Activated T-helper 2 cell treated with anti-CD3 and anti-CD28 coated beads, Interferon-gamma antibody, Interleukin-2, Interleukin-4, amounts not matched to agents 10 μg/mL and 5 μg/mL and 100 μg/mL, durations not matched to agents 14 hours and 24 hours and 36 hours (primary cell): ENCODE measurements at regions not wholly inside any gene's neighbourhood (a gene's known extent, or its start where the extent isn't known, plus 50 kb on each side); places are given as distances from the start of the nearest gene placed in this dataset.
"Not testable (repeated sequence)": the region's sequence is repeated elsewhere in the genome, so short reads cannot be mapped to it uniquely, and the experiment has no call there.

Experiments used
- DNase-seq: peaks from one replicate; pipeline ENCODE4 v3.0.0; 2021; ENCODE audit warnings: low spot score
- H3K27ac Mint-ChIP-seq: one replicate; pipeline ENCODE4 v1.8.0; 2021; ENCODE audit warnings: mixed read lengths
- H3K27me3 Mint-ChIP-seq: one replicate; pipeline ENCODE4 v1.8.0; 2021; ENCODE audit warnings: low read depth, mixed read lengths
- H3K36me3 Mint-ChIP-seq: one replicate; pipeline ENCODE4 v1.8.0; 2021; ENCODE audit warnings: low read depth, mixed read lengths
- H3K4me1 Mint-ChIP-seq: one replicate; pipeline ENCODE4 v1.8.0; 2021; ENCODE audit warnings: low read depth, mixed read lengths
- H3K4me3 Mint-ChIP-seq: one replicate; pipeline ENCODE4 v1.8.0; 2021; ENCODE audit warnings: low read depth, mild to moderate bottlenecking, moderate library complexity, mixed read lengths
- H3K9me3 Mint-ChIP-seq: one replicate; pipeline ENCODE4 v1.8.0; 2021; ENCODE audit warnings: mixed read lengths
- intact Hi-C: fragments of 100-400 bp; cut with micrococcal nuclease; formaldehyde crosslinking; loops from one replicate; pipeline ENCODE4 v1.15.1; 2023

GRCh38 chr21:9857563-9857962 lies 663.8 kb upstream of the TPTE start:
- H3K27me3 Mint-ChIP-seq, DNase-seq, H3K36me3 Mint-ChIP-seq, H3K27ac Mint-ChIP-seq, H3K4me3 Mint-ChIP-seq, intact Hi-C loops, H3K4me1 Mint-ChIP-seq: not testable (repeated sequence)
- peaks cover 30% of the 10 kb centered on the region for H3K9me3 Mint-ChIP-seq

- H3K4me3 Mint-ChIP-seq, H3K36me3 Mint-ChIP-seq, H3K27ac Mint-ChIP-seq, intact Hi-C loops, H3K27me3 Mint-ChIP-seq, DNase-seq, H3K4me1 Mint-ChIP-seq: not testable (repeated sequence)
- H3K9me3 Mint-ChIP-seq: peaks cover 46% of the 10 kb centered on the region
These were observed 661.5 kb upstream of the TPTE start for GRCh38 chr21:9859865-9860264.

- DNase-seq, H3K27ac Mint-ChIP-seq, intact Hi-C loops, H3K27me3 Mint-ChIP-seq, H3K4me1 Mint-ChIP-seq, H3K36me3 Mint-ChIP-seq, H3K4me3 Mint-ChIP-seq: not testable (repeated sequence)
- peaks cover 31% of the 10 kb centered on the region for H3K9me3 Mint-ChIP-seq
These were observed 658.9 kb upstream of the TPTE start for GRCh38 chr21:9862456-9862855.

GRCh38 chr21:9867815-9868214 lies 653.6 kb upstream of the TPTE start:
- DNase-seq, intact Hi-C loops, H3K27me3 Mint-ChIP-seq, H3K36me3 Mint-ChIP-seq, H3K4me3 Mint-ChIP-seq, H3K27ac Mint-ChIP-seq, H3K4me1 Mint-ChIP-seq: not testable (repeated sequence)
- H3K9me3 Mint-ChIP-seq: peaks cover 25% of the 10 kb centered on the region

- H3K4me1 Mint-ChIP-seq, H3K9me3 Mint-ChIP-seq, H3K27ac Mint-ChIP-seq, H3K4me3 Mint-ChIP-seq, intact Hi-C loops, DNase-seq, H3K36me3 Mint-ChIP-seq, H3K27me3 Mint-ChIP-seq: not testable (repeated sequence)
These were observed 648.3 kb upstream of the TPTE start for GRCh38 chr21:9873096-9873495.

GRCh38 chr21:9874136-9874535 lies 647.2 kb upstream of the TPTE start:
- H3K9me3 Mint-ChIP-seq, H3K27me3 Mint-ChIP-seq, intact Hi-C loops, H3K27ac Mint-ChIP-seq, H3K36me3 Mint-ChIP-seq, DNase-seq, H3K4me1 Mint-ChIP-seq, H3K4me3 Mint-ChIP-seq: not testable (repeated sequence)

- H3K9me3 Mint-ChIP-seq: peaks cover 32% of the 10 kb centered on the region
- not testable (repeated sequence) for H3K4me3 Mint-ChIP-seq, H3K36me3 Mint-ChIP-seq
These were observed 640.0 kb upstream of the TPTE start for GRCh38 chr21:9881430-9881829.

GRCh38 chr21:9883047-9883446 lies 638.3 kb upstream of the TPTE start:
- intact Hi-C loops, H3K36me3 Mint-ChIP-seq: not testable (repeated sequence)

More at GRCh38 chr21:9881430-9881829, 640.0 kb upstream of the TPTE start:
- DNase-seq, intact Hi-C loops, H3K27ac Mint-ChIP-seq, H3K4me1 Mint-ChIP-seq, H3K27me3 Mint-ChIP-seq: not testable (repeated sequence)

GRCh38 chr21:9883571-9884282 lies 637.7 kb upstream of the TPTE start:
- intact Hi-C loops, H3K27me3 Mint-ChIP-seq: not testable (repeated sequence)

More at GRCh38 chr21:9883047-9883446, 638.3 kb upstream of the TPTE start:
- H3K4me3 Mint-ChIP-seq, DNase-seq, H3K27me3 Mint-ChIP-seq, H3K27ac Mint-ChIP-seq, H3K4me1 Mint-ChIP-seq: not testable (repeated sequence)
- peaks cover 39% of the 10 kb centered on the region for H3K9me3 Mint-ChIP-seq

GRCh38 chr21:9888500-9888899 lies 632.9 kb upstream of the TPTE start:
- H3K9me3 Mint-ChIP-seq: peaks cover 41% of the 10 kb centered on the region
- H3K27me3 Mint-ChIP-seq, DNase-seq, H3K36me3 Mint-ChIP-seq, H3K4me1 Mint-ChIP-seq, H3K27ac Mint-ChIP-seq, intact Hi-C loops, H3K4me3 Mint-ChIP-seq: not testable (repeated sequence)

More at GRCh38 chr21:9883571-9884282, 637.7 kb upstream of the TPTE start:
- H3K4me3 Mint-ChIP-seq, H3K4me1 Mint-ChIP-seq, H3K36me3 Mint-ChIP-seq, H3K27ac Mint-ChIP-seq, DNase-seq: not testable (repeated sequence)
- peaks cover 41% of the 10 kb centered on the region for H3K9me3 Mint-ChIP-seq

- not testable (repeated sequence) for H3K36me3 Mint-ChIP-seq, H3K4me3 Mint-ChIP-seq, H3K27me3 Mint-ChIP-seq
These were observed 617.8 kb upstream of the TPTE start for GRCh38 chr21:9903579-9903978.

GRCh38 chr21:9914135-9914534 lies 607.2 kb upstream of the TPTE start:
- intact Hi-C loops, H3K27me3 Mint-ChIP-seq, H3K4me1 Mint-ChIP-seq, H3K36me3 Mint-ChIP-seq, H3K4me3 Mint-ChIP-seq, H3K27ac Mint-ChIP-seq, DNase-seq: not testable (repeated sequence)
- H3K9me3 Mint-ChIP-seq: peaks cover 53% of the 10 kb centered on the region

More at GRCh38 chr21:9903579-9903978, 617.8 kb upstream of the TPTE start:
- peaks cover 33% of the 10 kb centered on the region for H3K9me3 Mint-ChIP-seq
- intact Hi-C loops, H3K4me1 Mint-ChIP-seq, DNase-seq, H3K27ac Mint-ChIP-seq: not testable (repeated sequence)

- H3K27ac Mint-ChIP-seq, H3K27me3 Mint-ChIP-seq, H3K4me3 Mint-ChIP-seq, intact Hi-C loops, DNase-seq, H3K4me1 Mint-ChIP-seq, H3K36me3 Mint-ChIP-seq: not testable (repeated sequence)
- peaks cover 36% of the 10 kb centered on the region for H3K9me3 Mint-ChIP-seq
These were observed 601.9 kb upstream of the TPTE start for GRCh38 chr21:9919446-9919845.
